DND-41 (cell line): ENCODE measurements at regions not wholly inside any gene's neighbourhood (a gene's known extent, or its start where the extent isn't known, plus 50 kb on each side); places are given as distances from the start of the nearest gene placed in this dataset.
"Not testable (repeated sequence)": the region's sequence is repeated elsewhere in the genome, so short reads cannot be mapped to it uniquely, and the experiment has no call there.

Experiments used
- EZH2 ChIP-seq: IDR thresholded peaks from 3 replicates; pipeline ENCODE4 v1.6.1; 2012; ENCODE audit warnings: borderline replicate concordance, low read depth, mild to moderate bottlenecking, moderate library complexity, low read length, inconsistent platforms; ENCODE audit not compliant: severe bottlenecking
- TF ChIP-seq, protein P1 (sequence below): IDR thresholded peaks from 2 replicates; pipeline ENCODE4 v1.5.1; 2012; ENCODE audit warnings: borderline replicate concordance, low read length, moderate library complexity, mild to moderate bottlenecking; ENCODE audit not compliant: poor library complexity, severe bottlenecking; ENCODE audit errors: extremely low read depth

DNA sequence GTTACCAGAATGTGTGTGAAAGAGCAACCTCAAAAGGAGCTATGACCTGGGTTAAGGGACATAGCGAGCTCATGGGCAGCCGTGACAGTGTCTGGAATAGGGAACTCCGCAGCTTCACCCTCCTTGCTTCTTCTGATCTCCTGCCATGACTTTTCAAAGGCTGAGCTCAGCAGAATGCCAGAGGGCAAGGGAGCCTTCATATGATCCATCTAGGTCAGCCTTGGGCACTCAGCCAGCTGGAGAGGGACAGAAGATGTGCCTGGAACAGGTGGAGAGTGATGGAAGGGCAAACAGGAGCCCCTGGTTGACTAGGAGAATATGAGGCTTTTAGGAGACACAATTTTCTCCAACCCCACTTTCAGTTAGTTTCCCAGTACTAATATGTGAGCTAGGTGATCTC is 352.8 kb upstream of the FRG2C start:
- TF ChIP-seq, protein P1, sequence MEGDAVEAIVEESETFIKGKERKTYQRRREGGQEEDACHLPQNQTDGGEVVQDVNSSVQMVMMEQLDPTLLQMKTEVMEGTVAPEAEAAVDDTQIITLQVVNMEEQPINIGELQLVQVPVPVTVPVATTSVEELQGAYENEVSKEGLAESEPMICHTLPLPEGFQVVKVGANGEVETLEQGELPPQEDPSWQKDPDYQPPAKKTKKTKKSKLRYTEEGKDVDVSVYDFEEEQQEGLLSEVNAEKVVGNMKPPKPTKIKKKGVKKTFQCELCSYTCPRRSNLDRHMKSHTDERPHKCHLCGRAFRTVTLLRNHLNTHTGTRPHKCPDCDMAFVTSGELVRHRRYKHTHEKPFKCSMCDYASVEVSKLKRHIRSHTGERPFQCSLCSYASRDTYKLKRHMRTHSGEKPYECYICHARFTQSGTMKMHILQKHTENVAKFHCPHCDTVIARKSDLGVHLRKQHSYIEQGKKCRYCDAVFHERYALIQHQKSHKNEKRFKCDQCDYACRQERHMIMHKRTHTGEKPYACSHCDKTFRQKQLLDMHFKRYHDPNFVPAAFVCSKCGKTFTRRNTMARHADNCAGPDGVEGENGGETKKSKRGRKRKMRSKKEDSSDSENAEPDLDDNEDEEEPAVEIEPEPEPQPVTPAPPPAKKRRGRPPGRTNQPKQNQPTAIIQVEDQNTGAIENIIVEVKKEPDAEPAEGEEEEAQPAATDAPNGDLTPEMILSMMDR = not testable (repeated sequence)
- TF ChIP-seq EZH2 = not testable (repeated sequence)
